Kidney (tissue), 13 donors: ENCODE measurements at regions not wholly inside any gene's neighbourhood (a gene's known extent, or its start where the extent isn't known, plus 50 kb on each side); places are given as distances from the start of the nearest gene placed in this dataset.

Source experiments
- DNase-seq, 5 donors: peaks; one replicate each; pipeline ENCODE4 v3.0.0-alpha.2; 2013 to 2020
- FAIRE-seq: peaks from 2 replicates; lab custom pipeline; 2012; peaks lifted over from hg19 to GRCh38; lab: Jason Lieb, UNC
- H3K27ac ChIP-seq, 2 donors: one replicate each; pipeline ENCODE4 v1.7.0; 2013; ENCODE audit warnings: low read depth in 2 of 2, low read length in 2 of 2, inconsistent platforms in 1 of 2
- H3K27me3 ChIP-seq: one replicate; pipeline ENCODE4 v1.7.1; 2013; ENCODE audit warnings: low read length, inconsistent platforms; ENCODE audit not compliant: control insufficient read depth, insufficient read depth
- H3K36me3 ChIP-seq, 3 donors: one replicate each; pipeline versions ENCODE4 v1.7.0 to v1.7.1; 2013; ENCODE audit warnings: low read length in 3 of 3, control low read depth in 1 of 3, inconsistent platforms in 1 of 3; ENCODE audit not compliant: insufficient read depth in 3 of 3, control insufficient read depth in 2 of 3
- H3K4me1 ChIP-seq, 3 donors: one replicate each; pipeline versions ENCODE4 v1.7.0 to v1.7.1; 2013; ENCODE audit warnings: low read length in 3 of 3, inconsistent platforms in 1 of 3, low read depth in 1 of 3; ENCODE audit not compliant: control insufficient read depth in 2 of 3, insufficient read depth in 2 of 3
- H3K4me3 ChIP-seq, 3 donors: one replicate each; pipeline versions ENCODE4 v1.7.0 to v1.8.1; 2013; ENCODE audit warnings: low read length in 3 of 3, control low read depth in 1 of 3, inconsistent platforms in 1 of 3
- H3K9ac ChIP-seq, 3 donors: one replicate each; pipeline versions ENCODE4 v1.7.0 to v1.7.1; 2013; ENCODE audit warnings: low read length in 3 of 3, control low read depth in 1 of 3, inconsistent platforms in 1 of 3
- H3K9me3 ChIP-seq, 3 donors: one replicate each; pipeline versions ENCODE4 v1.7.0 to v1.7.1; 2013; ENCODE audit warnings: low read length in 3 of 3, control low read depth in 1 of 3, inconsistent platforms in 1 of 3; ENCODE audit not compliant: control insufficient read depth in 2 of 3, insufficient read depth in 1 of 3
- CTCF ChIP-seq: IDR thresholded peaks from 3 replicates; pipeline ENCODE4 v1.5.1; 2012; ENCODE audit warnings: mild to moderate bottlenecking, moderate library complexity, borderline replicate concordance; ENCODE audit not compliant: insufficient read depth; ENCODE audit errors: extremely low read depth
- intact Hi-C: fragments of 100-400 bp; cut with DNase I; formaldehyde crosslinking; loops from one replicate; pipeline ENCODE4 v1.11.1; 2022
- donor health status: control.
- donor health status: control.
- donor health status: control.
- donor health status: control.
- donor health status: control.
- donor health status: DM: yes; HTN: yes; CAD: no.
- donor health status: Normal renal cell carcinoma (clear cell type).

DNA sequence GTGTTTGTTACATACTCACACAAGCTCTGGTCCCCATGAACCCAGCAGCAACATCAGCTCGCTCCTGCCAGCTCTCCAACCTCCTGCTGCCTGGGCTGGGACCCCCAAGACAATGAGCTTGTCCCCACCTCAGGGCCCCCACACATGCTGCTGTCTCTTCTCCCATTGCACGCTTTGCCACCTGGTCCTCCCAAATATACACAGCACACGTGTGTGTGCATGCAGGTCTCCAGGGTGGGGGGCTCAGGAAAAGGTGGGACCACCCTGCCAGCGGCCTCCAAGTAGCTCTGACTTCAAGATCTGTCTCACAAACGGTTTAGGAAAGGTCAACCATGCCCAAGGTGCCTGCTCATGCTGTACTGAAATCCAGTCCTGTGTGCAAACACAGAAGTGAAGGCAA, 68.1 kb upstream of the CCND1 start:
- Histone ChIP-seq H3K9me3 (no peaks in the 10 kb centered on the region), H3K9ac (no peak overlapping the region), H3K36me3 (no peaks in the 10 kb centered on the region), H3K4me1 (no peaks in the 10 kb centered on the region), H3K27me3 (no peaks in the 10 kb centered on the region), H3K27ac (no peak overlapping the region), H3K4me3 (no peak overlapping the region)
- DNase-seq = no peak
- intact Hi-C loops = no loop called here
- FAIRE-seq = no peak
- TF ChIP-seq CTCF = no peak

GRCh38 chr11:69573761-69574607, 67.0 kb upstream of the CCND1 start:
- Histone ChIP-seq H3K9me3 (no peaks in the 10 kb centered on the region), H3K27me3 (no peaks in the 10 kb centered on the region), H3K9ac (no peak overlapping the region), H3K27ac (no peak overlapping the region), H3K4me3 (no peak overlapping the region), H3K4me1 (no peaks in the 10 kb centered on the region), H3K36me3 (no peaks in the 10 kb centered on the region)
- intact Hi-C loops = no loop called here
- DNase-seq = no peak
- no peak for TF ChIP-seq CTCF
- FAIRE-seq = no peak

DNA sequence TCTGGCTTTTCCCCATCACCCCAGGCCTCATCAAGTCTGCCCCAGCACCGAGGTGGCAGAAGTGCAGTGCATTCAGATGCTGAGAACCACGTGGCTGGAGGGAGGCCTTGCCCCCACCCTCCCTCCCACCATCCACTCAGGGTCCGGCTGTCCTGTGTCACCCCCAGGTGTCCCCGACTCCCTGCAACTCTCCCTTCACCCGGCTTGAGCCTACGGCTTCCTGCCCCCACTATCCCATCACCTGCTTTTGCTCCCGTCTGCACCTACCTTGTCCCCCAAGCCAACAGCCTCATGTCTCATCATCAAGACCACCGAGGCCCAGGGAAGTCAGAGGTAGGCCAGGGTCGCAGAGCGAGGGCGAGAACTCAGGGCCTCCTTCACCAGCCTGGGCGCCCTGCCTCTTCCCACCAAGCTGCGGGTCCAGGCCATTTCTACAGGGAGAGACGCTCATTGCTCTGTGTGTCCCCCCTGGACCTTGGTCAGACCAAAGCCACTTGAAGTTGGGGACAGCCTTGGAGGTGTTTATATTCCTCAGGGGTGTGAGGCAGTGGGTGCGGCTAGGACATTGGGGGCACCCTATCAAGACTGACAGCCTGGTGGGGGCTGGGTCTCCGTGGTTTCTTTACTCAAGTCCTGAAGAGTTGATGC, 66.2 kb upstream of the CCND1 start:
- no peak for TF ChIP-seq CTCF
- H3K9me3 ChIP-seq = no peaks in the 10 kb centered on the region
- H3K36me3 ChIP-seq = no peaks in the 10 kb centered on the region
- intact Hi-C loops = no loop called here
- no peaks in the 10 kb centered on the region for H3K4me1 ChIP-seq
- FAIRE-seq = no peak
- no peak overlapping the region for H3K4me3 ChIP-seq
- H3K9ac ChIP-seq = no peak overlapping the region
- no peak for DNase-seq
- no peak overlapping the region for H3K27ac ChIP-seq
- no peaks in the 10 kb centered on the region for H3K27me3 ChIP-seq
